Lower leg skin (tissue), 4 donors: ENCODE measurements at regions not wholly inside any gene's neighbourhood (a gene's known extent, or its start where the extent isn't known, plus 50 kb on each side); places are given as distances from the start of the nearest gene placed in this dataset.

Experiments used
- DNase-seq, 2 donors: peaks; one replicate each; pipeline ENCODE4 v3.0.0-alpha.2; 2019; ENCODE audit warnings: low spot score in 2 of 2
- H3K4me3 ChIP-seq: fragments of 200-600 bp; sonication (generic); 2 replicates; pipeline ENCODE4 v1.5.1; 2017; ENCODE audit warnings: mild to moderate bottlenecking, low read depth; ENCODE audit not compliant: poor library complexity, severe bottlenecking
- POLR2A ChIP-seq, 2 donors: fragments of 450-650 bp; IDR thresholded peaks; one replicate each; pipeline ENCODE4 v1.6.1; 2016 to 2017; ENCODE audit warnings: antibody characterized with exemption in 2 of 2, mild to moderate bottlenecking in 1 of 2, moderate library complexity in 1 of 2
- WGBS, 2 donors: methylation state at CpG; one replicate each; pipeline ENCODE4 v1.1.5; 2018; 5-methylcytosine and 5-hydroxymethylcytosine counted together
- intact Hi-C: fragments of 100-400 bp; cut with DNase I; formaldehyde crosslinking; loops from one replicate; pipeline ENCODE4 v1.15.0; 2023; ENCODE audit warnings: low total_unique reads
- TF ChIP-seq, protein P1 (sequence below), 3 donors: fragments of 450-650 bp; IDR thresholded peaks; one replicate each; pipeline ENCODE4 v1.5.1; 2016; ENCODE audit warnings: antibody characterized with exemption in 3 of 3, mild to moderate bottlenecking in 3 of 3, moderate library complexity in 2 of 3

DNA sequence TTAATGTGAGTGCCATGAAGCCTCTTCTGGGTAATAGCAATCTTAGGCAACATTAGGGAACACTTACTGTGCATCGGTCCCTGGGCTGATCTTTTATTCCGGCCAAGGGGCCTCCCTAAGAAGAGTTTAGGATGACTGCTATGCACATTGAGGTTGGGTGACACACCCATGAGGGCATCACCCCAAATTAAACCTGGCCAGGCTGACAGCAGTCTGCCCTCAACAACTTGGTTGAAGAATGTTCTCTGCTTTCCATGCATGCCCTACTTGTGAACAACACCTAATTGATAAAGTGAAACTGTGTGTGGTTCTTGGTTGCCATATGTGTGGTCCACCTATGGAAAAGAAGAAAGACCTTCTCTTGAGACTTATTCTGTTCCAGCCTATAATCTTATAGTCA is 1098.0 kb downstream of the BCL11B start:
- DNase-seq = no peak
- no peak overlapping the region for H3K4me3 ChIP-seq
- TF ChIP-seq POLR2A (IDR thresholded peaks at IDR 0.05) = no peak
- TF ChIP-seq, protein P1, sequence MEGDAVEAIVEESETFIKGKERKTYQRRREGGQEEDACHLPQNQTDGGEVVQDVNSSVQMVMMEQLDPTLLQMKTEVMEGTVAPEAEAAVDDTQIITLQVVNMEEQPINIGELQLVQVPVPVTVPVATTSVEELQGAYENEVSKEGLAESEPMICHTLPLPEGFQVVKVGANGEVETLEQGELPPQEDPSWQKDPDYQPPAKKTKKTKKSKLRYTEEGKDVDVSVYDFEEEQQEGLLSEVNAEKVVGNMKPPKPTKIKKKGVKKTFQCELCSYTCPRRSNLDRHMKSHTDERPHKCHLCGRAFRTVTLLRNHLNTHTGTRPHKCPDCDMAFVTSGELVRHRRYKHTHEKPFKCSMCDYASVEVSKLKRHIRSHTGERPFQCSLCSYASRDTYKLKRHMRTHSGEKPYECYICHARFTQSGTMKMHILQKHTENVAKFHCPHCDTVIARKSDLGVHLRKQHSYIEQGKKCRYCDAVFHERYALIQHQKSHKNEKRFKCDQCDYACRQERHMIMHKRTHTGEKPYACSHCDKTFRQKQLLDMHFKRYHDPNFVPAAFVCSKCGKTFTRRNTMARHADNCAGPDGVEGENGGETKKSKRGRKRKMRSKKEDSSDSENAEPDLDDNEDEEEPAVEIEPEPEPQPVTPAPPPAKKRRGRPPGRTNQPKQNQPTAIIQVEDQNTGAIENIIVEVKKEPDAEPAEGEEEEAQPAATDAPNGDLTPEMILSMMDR (IDR thresholded peaks at IDR 0.05) = no peak
- intact Hi-C loops = loop anchor here (10.0 kb wide), 1 partner anchor 1681 kb away; no protein-coding TSS in a partner anchor
- WGBS, 2 donors = 91% methylated on average over 2 of the region's 2 CpGs

DNA sequence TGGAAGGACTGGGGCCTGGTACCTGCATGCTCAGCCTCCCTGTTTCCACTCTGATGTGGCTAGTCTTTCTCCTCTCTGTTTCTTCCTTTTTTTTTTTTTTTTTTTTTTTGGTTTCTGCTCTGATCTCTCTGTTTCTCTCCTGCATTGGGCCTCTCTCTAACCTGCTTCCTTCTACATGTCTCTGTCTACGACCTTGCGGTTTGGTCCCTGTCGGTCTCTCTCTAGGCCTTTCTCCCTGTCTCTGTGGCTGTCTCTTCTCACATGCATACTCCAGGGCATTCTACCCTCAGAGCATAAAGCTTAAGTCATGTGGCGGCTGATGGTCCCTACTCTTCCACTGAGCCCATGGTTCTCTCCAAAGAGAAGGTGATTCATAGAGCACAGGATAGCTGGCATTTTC is 1096.6 kb downstream of the BCL11B start:
- intact Hi-C loops = loop anchor here (10.0 kb wide), 1 partner anchor 1679 kb away; no protein-coding TSS in a partner anchor
- 91 to 96% methylated on average over 4 of the region's 4 CpGs for WGBS, 2 donors

DNA sequence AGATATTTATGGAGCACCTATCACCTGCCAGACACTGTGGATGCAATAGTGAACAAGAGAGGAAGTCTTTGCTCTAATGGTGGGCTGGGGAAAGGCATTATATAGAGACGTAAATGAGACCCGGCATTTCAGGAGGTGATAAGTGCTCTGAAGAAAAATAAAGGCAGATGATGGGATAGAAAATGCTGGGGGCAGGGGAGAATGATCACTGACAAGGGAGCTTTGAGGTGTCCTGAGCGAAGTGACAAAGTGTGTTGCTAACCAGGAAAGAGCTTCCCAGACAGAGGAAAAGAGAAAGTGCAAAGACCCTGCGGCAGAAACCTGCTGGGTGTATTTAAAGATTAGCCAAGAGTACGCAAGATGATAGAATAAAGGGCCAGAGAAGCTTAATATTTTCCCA is 1096.1 kb downstream of the BCL11B start:
- no peak for DNase-seq
- intact Hi-C loops = loop anchor here (10.0 kb wide), 1 partner anchor 1679 kb away; no protein-coding TSS in a partner anchor
- H3K4me3 ChIP-seq = no peak overlapping the region
- WGBS, 2 donors = 90 to 92% methylated on average over 5 of the region's 5 CpGs
- TF ChIP-seq, protein P1 (IDR thresholded peaks at IDR 0.05) = no peak
- no peak for TF ChIP-seq POLR2A (IDR thresholded peaks at IDR 0.05)

More for the DNA sequence above, 1096.6 kb downstream of the BCL11B start:
- no peak overlapping the region for H3K4me3 ChIP-seq
- DNase-seq = no peak
- TF ChIP-seq, protein P1 (IDR thresholded peaks at IDR 0.05) = no peak
- TF ChIP-seq POLR2A (IDR thresholded peaks at IDR 0.05) = no peak

DNA sequence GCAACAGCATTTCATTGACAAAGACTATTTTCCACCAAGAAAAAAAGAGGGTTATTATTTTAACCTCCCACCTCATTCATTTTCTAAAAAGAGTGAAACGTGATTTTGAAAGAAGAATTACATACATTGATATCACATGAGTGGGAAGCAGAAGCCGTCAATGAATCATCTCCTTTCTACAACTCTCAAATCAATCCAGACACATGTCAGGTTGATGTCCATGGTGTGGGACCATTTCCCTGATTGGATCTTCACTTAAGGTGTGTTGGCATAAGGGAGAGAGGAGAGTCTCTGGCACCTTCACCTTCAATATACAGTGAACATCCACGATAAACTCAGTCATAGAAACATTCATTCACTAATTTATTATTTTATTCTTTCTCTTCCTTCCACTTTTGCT is 1095.1 kb downstream of the BCL11B start:
- intact Hi-C loops = loop anchor here (10.0 kb wide), 1 partner anchor 1678 kb away; no protein-coding TSS in a partner anchor
- no peak for TF ChIP-seq POLR2A (IDR thresholded peaks at IDR 0.05)
- TF ChIP-seq, protein P1 (IDR thresholded peaks at IDR 0.05) = no peak
- 88 to 93% methylated on average over 3 of the region's 3 CpGs for WGBS, 2 donors
- no peak for DNase-seq
- H3K4me3 ChIP-seq = no peak overlapping the region

DNA sequence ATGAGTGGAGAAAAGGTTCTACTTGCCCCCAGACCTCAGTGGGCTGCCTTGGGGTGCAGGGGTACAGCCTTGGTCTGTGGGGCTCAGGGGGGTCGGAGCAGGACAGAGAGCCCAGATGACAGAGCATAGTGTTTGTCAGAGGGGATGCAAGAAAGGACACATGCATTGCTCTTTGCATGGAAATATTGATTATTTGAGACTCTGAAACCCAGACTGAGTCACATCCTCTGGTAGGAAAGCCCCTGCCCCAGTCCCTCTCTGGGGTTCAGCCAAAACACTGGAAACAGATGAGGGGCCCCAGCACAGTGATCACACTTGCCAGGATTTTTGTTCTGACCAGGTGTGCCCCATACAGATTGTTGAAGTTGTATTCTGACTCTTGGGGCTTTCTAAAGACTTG is 1094.4 kb downstream of the BCL11B start:
- WGBS, 2 donors = 55 to 83% methylated on average over 1 of the region's 1 CpG
- intact Hi-C loops = loop anchor here (10.0 kb wide), 1 partner anchor 1677 kb away; no protein-coding TSS in a partner anchor
- no peak overlapping the region for H3K4me3 ChIP-seq
- TF ChIP-seq POLR2A (IDR thresholded peaks at IDR 0.05) = no peak
- TF ChIP-seq, protein P1 (IDR thresholded peaks at IDR 0.05) = no peak
- DNase-seq = no peak

DNA sequence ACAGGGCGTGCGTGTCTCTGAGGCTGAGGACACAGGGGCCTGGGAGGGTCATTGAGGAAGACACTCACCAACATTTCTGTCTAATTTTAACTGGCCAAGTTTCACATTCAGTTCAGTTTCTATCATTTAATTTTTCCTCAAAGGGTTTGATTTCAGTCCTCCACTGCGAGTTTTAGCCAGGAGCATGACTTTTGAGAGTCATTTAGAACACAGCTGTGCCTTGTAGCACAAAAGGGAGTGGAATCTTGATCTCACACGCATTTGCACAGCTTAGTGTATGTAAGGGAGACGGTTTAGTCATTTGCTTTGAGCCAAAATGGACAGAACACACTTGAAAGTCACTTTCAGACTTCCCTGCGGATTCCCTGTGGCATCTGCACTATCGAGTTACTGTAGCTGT is 1090.8 kb downstream of the BCL11B start:
- intact Hi-C loops = no loop called here
- no peak for DNase-seq
- TF ChIP-seq, protein P1 (IDR thresholded peaks at IDR 0.05) = no peak
- no peak for TF ChIP-seq POLR2A (IDR thresholded peaks at IDR 0.05)
- no peak overlapping the region for H3K4me3 ChIP-seq
- WGBS, 2 donors = 80 to 87% methylated on average over 7 of the region's 7 CpGs
